NB4 (cell line): ENCODE measurements at regions not wholly inside any gene's neighbourhood (a gene's known extent, or its start where the extent isn't known, plus 50 kb on each side); places are given as distances from the start of the nearest gene placed in this dataset.

Experiments used
- MYC ChIP-seq: IDR thresholded peaks from 2 replicates; pipeline ENCODE4 v1.6.1; 2011; ENCODE audit warnings: low read depth, low read length
- POLR2A ChIP-seq: IDR thresholded peaks from 2 replicates; pipeline ENCODE4 v1.6.1; 2011; ENCODE audit warnings: mild to moderate bottlenecking; ENCODE audit not compliant: insufficient read length; ENCODE audit errors: extremely low read depth
- TF ChIP-seq, protein P1 (sequence below): IDR thresholded peaks from one replicate; pipeline ENCODE4 v1.5.1; 2012; ENCODE audit warnings: low read depth, low read length
- TF ChIP-seq, protein P2 (sequence below): IDR thresholded peaks from 2 replicates; pipeline ENCODE4 v1.6.1; 2011; ENCODE audit warnings: low read depth, low read length

DNA sequence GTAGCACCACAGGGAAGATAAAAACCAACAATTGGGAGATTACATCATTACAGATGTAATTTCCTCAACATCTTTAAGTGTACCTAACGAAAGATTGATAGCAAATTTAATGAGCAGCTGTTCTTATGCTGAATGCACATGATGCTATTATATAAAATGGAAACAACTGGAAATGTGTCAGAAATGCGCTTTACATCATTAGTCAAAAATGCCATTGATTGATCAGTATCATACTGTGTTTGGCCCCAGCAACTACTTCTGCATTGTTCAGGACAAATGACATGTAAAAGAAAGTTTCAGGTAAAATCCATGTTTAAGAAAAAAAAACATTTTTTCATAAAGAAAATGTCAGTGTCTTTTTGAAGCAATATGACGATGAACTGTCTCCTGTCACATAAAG is 625.5 kb upstream of the MIR17HG start:
- TF ChIP-seq, protein P1, sequence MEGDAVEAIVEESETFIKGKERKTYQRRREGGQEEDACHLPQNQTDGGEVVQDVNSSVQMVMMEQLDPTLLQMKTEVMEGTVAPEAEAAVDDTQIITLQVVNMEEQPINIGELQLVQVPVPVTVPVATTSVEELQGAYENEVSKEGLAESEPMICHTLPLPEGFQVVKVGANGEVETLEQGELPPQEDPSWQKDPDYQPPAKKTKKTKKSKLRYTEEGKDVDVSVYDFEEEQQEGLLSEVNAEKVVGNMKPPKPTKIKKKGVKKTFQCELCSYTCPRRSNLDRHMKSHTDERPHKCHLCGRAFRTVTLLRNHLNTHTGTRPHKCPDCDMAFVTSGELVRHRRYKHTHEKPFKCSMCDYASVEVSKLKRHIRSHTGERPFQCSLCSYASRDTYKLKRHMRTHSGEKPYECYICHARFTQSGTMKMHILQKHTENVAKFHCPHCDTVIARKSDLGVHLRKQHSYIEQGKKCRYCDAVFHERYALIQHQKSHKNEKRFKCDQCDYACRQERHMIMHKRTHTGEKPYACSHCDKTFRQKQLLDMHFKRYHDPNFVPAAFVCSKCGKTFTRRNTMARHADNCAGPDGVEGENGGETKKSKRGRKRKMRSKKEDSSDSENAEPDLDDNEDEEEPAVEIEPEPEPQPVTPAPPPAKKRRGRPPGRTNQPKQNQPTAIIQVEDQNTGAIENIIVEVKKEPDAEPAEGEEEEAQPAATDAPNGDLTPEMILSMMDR = no peak
- TF ChIP-seq MYC = no peak
- TF ChIP-seq, protein P2, sequence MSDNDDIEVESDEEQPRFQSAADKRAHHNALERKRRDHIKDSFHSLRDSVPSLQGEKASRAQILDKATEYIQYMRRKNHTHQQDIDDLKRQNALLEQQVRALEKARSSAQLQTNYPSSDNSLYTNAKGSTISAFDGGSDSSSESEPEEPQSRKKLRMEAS = no peak
- TF ChIP-seq POLR2A = no peak
